Right lobe of liver (tissue), 6 donors: ENCODE measurements at regions not wholly inside any gene's neighbourhood (a gene's known extent, or its start where the extent isn't known, plus 50 kb on each side); places are given as distances from the start of the nearest gene placed in this dataset.

ENCODE experiments used
- ATAC-seq, 4 donors: fragments of 200-7000 bp; cut with Tn5 transposase; one replicate each; pipeline ENCODE4 v1.9.1; 2020; ENCODE audit warnings: mild to moderate bottlenecking in 4 of 4, moderate library complexity in 4 of 4
- DNase-seq, 3 donors: peaks; one replicate each; pipeline ENCODE4 v3.0.0-alpha.2; 2020
- H3K27ac ChIP-seq, 3 donors: fragments of 200-600 bp; one replicate each; pipeline ENCODE4 v1.8.0; 2022
- H3K27me3 ChIP-seq, 2 donors: fragments of 200-600 bp; one replicate each; pipeline ENCODE4 v1.8.0; 2022
- H3K36me3 ChIP-seq, 4 donors: fragments of 200-600 bp; sonication (generic) in 1 of 4; one replicate each; pipeline versions ENCODE4 v1.5.1 to v1.8.0; 2017 to 2022; ENCODE audit warnings: control low read depth in 1 of 4
- H3K4me1 ChIP-seq, 4 donors: fragments of 200-600 bp; sonication (generic) in 1 of 4; one replicate each; pipeline versions ENCODE4 v1.5.1 to v1.8.0; 2017 to 2022; ENCODE audit warnings: control low read depth in 1 of 4
- H3K4me3 ChIP-seq, 3 donors: fragments of 200-600 bp; one replicate each; pipeline ENCODE4 v1.8.0; 2022
- H3K9me3 ChIP-seq, 4 donors: fragments of 200-600 bp; sonication (generic) in 1 of 4; one replicate each; pipeline versions ENCODE4 v1.5.1 to v1.8.0; 2017 to 2022; ENCODE audit warnings: control low read depth in 1 of 4
- POLR2A ChIP-seq: fragments of 450-650 bp; IDR thresholded peaks from one replicate; pipeline ENCODE4 v1.6.1; 2017; ENCODE audit warnings: antibody characterized with exemption, mild to moderate bottlenecking
- WGBS: methylation state at CpG from one replicate; pipeline ENCODE4 v1.1.6; 2018; ENCODE audit warnings: low coverage, low lambda C conversion rate; ENCODE audit not compliant: insufficient coverage; ENCODE audit errors: missing lambda C conversion rate; 5-methylcytosine and 5-hydroxymethylcytosine counted together
- intact Hi-C, 2 donors: fragments of 100-400 bp; cut with DNase I; formaldehyde crosslinking; loops; one replicate each; pipeline versions ENCODE4 v1.11.2 to v1.14.1; 2022
- TF ChIP-seq, protein P1 (sequence below), 4 donors: fragments of 200-600 bp in 3 of 4; fragments of 450-650 bp in 1 of 4; IDR thresholded peaks; one replicate each; pipeline versions ENCODE4 v1.5.1 to v1.8.0; 2016 to 2022; ENCODE audit warnings: antibody characterized with exemption in 4 of 4, mild to moderate bottlenecking in 2 of 4
- donor health status: DM: no; HTN: yes; CAD: no.
- donor health status: DM: no; HTN: no; CAD: no.
- donor health status: DM: no; HTN: no; CAD: no.
- donor health status: DM: no; HTN: yes; CAD: no.
- donor health status: DM: no; HTN: yes; CAD: no.

DNA sequence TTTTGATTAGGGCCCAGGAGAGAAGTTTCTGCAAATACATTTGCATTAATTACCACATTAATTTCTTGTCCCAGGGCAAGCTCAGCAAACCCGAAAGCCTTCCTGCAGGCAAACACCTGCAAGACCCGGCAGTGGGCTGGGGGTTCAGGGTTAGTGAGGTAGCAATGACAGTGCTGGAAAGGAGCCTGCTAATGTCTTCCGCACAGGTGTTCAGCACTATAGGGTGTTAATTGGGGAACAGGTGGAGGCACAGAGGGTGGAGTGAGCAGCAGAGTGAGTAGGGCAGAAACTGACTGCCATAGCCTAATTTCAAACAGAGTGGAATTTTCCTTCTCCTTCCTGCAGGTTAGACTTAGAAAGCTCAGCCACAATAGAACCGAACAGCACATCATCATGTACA is 50.9 kb upstream of the UBASH3B start:
- H3K27me3 ChIP-seq = no peaks in the 10 kb centered on the region
- 100% methylated on average over 1 of the region's 4 CpGs for WGBS

DNA sequence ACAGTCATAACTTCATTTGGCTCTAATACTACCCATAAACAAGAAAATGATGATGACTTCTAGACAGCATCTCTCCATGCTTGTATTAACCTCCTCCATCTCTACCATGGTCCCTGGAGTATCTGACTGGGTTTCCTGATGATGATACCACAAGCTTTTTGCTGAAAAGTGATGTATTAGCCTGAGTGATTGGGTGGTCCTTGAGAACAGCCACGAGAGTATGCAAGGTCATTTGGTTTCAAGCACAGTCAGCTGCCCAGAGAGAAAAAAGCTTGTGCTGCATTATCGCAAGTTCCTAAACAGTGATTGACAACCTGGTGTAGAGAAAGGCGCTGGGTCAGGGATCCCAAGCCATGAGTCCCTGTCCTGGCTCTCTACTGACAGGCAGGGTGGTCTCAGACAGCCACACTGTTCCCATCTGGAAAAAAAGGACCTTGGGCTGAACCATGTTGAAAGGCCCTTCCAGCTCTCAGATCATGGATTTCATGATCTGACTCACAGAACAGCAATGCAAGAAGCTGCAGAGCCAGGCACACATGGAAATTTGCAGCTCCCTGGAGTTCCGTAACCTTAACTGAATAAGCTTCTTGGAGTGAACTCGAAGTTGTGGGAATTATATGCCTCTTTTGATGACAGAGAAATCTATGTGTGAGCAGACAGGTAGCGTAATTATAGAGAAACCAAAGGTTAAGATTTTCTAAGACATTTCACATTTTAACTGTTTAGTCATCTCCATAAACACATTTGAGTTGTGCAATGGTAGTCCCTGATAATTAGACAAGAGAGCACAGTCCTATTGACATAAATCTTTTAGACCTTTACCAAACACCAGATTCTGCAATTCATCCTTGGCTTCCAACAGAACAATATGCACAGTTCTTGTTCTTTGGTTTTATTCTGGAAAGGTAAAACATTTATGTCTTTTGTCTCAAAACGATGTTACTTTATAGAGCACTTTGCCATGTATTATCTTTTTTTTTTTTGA is 54.1 kb upstream of the UBASH3B start:
- Histone ChIP-seq H3K4me1 (no peaks in the 10 kb centered on the region), H3K27me3 (no peaks in the 10 kb centered on the region), H3K9me3 (no peaks in the 10 kb centered on the region), H3K36me3 (no peaks in the 10 kb centered on the region), H3K4me3 (no peak overlapping the region), H3K27ac (no peak overlapping the region)
- DNase-seq (no peak), ATAC-seq (no peak)
- intact Hi-C loops = no loop called here
- TF ChIP-seq, protein P1, sequence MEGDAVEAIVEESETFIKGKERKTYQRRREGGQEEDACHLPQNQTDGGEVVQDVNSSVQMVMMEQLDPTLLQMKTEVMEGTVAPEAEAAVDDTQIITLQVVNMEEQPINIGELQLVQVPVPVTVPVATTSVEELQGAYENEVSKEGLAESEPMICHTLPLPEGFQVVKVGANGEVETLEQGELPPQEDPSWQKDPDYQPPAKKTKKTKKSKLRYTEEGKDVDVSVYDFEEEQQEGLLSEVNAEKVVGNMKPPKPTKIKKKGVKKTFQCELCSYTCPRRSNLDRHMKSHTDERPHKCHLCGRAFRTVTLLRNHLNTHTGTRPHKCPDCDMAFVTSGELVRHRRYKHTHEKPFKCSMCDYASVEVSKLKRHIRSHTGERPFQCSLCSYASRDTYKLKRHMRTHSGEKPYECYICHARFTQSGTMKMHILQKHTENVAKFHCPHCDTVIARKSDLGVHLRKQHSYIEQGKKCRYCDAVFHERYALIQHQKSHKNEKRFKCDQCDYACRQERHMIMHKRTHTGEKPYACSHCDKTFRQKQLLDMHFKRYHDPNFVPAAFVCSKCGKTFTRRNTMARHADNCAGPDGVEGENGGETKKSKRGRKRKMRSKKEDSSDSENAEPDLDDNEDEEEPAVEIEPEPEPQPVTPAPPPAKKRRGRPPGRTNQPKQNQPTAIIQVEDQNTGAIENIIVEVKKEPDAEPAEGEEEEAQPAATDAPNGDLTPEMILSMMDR (IDR thresholded peaks at IDR 0.05) = no peak
- no peak for TF ChIP-seq POLR2A
- WGBS = 46% methylated on average over 7 of the region's 7 CpGs

More for the DNA sequence above, 50.9 kb upstream of the UBASH3B start:
- ATAC-seq (no peak), DNase-seq (no peak)
- intact Hi-C loops = no loop called here
- Histone ChIP-seq H3K4me1 (no peaks in the 10 kb centered on the region), H3K27ac (no peak overlapping the region), H3K4me3 (no peak overlapping the region), H3K36me3 (no peaks in the 10 kb centered on the region), H3K9me3 (no peaks in the 10 kb centered on the region)
- TF ChIP-seq POLR2A = no peak
- TF ChIP-seq, protein P1 (IDR thresholded peaks at IDR 0.05) = no peak

DNA sequence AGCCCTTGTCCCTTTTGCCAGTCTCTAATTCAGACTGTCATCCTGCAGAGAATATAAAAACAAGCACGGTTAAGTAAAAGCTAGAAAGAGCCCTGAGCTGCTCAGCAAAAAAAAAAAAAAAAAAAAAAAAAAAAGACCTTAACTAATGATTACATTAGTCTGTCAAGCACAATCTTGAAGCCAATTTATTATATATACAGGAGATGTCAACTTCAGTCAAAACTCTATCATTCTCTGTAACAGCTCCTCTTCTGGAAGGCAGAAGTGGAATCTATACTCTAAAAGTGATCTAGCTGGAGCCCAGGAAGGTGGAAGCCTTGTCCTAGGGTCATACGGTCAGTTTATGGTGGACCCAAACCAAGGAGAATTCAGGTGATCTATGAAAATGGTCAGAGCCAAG is 55.2 kb upstream of the UBASH3B start:
- no peaks in the 10 kb centered on the region for H3K36me3 ChIP-seq
- no peaks in the 10 kb centered on the region for H3K4me1 ChIP-seq
- WGBS = 49% methylated on average over 2 of the region's 2 CpGs
- H3K4me3 ChIP-seq = no peak overlapping the region
- H3K27me3 ChIP-seq = no peaks in the 10 kb centered on the region
- intact Hi-C loops = no loop called here
- DNase-seq = no peak
- no peak for TF ChIP-seq POLR2A
- TF ChIP-seq, protein P1 (IDR thresholded peaks at IDR 0.05) = no peak
- no peak overlapping the region for H3K27ac ChIP-seq
- H3K9me3 ChIP-seq = no peaks in the 10 kb centered on the region
- ATAC-seq = no peak

DNA sequence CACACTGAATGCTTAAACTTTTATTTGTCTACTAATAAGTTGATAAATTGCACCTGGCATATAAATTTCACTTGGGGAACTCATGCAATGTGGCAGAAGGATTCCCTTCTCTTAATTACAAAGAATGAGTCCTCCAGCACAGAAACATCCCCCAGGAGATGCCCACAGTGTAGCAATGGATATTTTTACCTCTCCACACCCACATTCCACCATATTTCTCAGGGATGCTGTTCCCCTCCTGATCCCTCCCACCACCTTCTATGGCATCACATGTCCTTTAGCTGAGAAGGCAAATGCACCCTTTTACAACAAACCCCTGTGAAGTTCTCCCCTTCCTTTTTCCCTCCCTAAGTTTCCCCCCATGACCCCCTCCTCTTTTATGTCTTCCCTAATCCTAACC is 56.1 kb upstream of the UBASH3B start:
- ATAC-seq (no peak), DNase-seq (no peak)
- Histone ChIP-seq H3K4me3 (no peak overlapping the region), H3K27ac (no peak overlapping the region), H3K9me3 (no peaks in the 10 kb centered on the region), H3K27me3 (no peaks in the 10 kb centered on the region), H3K36me3 (no peaks in the 10 kb centered on the region), H3K4me1 (no peaks in the 10 kb centered on the region)
- intact Hi-C loops = no loop called here
- no peak for TF ChIP-seq POLR2A
- TF ChIP-seq, protein P1 (IDR thresholded peaks at IDR 0.05) = no peak
